H1 (cell line): ENCODE measurements at regions not wholly inside any gene's neighbourhood (a gene's known extent, or its start where the extent isn't known, plus 50 kb on each side); places are given as distances from the start of the nearest gene placed in this dataset.

Experiments used
- CHD1 ChIP-seq: IDR thresholded peaks from 2 replicates; pipeline ENCODE4 v1.6.1; 2012; ENCODE audit warnings: low read depth, low read length, improper control_type of control experiment
- CREB1 ChIP-seq: IDR thresholded peaks from 2 replicates; pipeline ENCODE4 v1.6.1; 2012; ENCODE audit warnings: inconsistent platforms
- EGR1 ChIP-seq: IDR thresholded peaks from 2 replicates; pipeline ENCODE4 v1.6.1; 2011; ENCODE audit warnings: low read depth, low read length, borderline replicate concordance
- GABPA ChIP-seq: IDR thresholded peaks from 2 replicates; pipeline ENCODE4 v1.6.1; 2011; ENCODE audit warnings: mild to moderate bottlenecking, low read length, moderate library complexity, borderline replicate concordance; ENCODE audit not compliant: insufficient read depth
- GTF2F1 ChIP-seq: IDR thresholded peaks from 2 replicates; pipeline ENCODE4 v1.6.1; 2012; ENCODE audit warnings: low read depth, low read length, improper control_type of control experiment, borderline replicate concordance
- KDM4A ChIP-seq: IDR thresholded peaks from one replicate; pipeline ENCODE4 v1.7.1; 2012; ENCODE audit warnings: low read depth, mild to moderate bottlenecking, moderate library complexity, low read length, inconsistent platforms; ENCODE audit not compliant: severe bottlenecking
- TEAD4 ChIP-seq: IDR thresholded peaks from 2 replicates; pipeline ENCODE4 v1.6.1; 2012; ENCODE audit warnings: low read depth, low read length, inconsistent platforms, mixed read lengths
- ZNF274 ChIP-seq: IDR thresholded peaks from 2 replicates; pipeline ENCODE4 v1.7.0; 2012; ENCODE audit warnings: low read length, borderline replicate concordance; ENCODE audit errors: extremely low read depth
- TF ChIP-seq, protein P1 (sequence below): fragments of 300-600 bp; sonication (generic); IDR thresholded peaks from 2 replicates; pipeline ENCODE4 v1.7.1; 2012; ENCODE audit warnings: low read length, moderate library complexity, mild to moderate bottlenecking, inconsistent platforms; ENCODE audit not compliant: insufficient replicate concordance
- TF ChIP-seq, protein P2 (sequence below), 3 experiments: IDR thresholded peaks; 1 replicate in 2 of 3; 2 replicates in 1 of 3; pipeline versions ENCODE4 v1.5.1 to v1.6.1; 2011; ENCODE audit warnings: low read length in 3 of 3, mild to moderate bottlenecking in 3 of 3, inconsistent platforms in 2 of 3, low read depth in 1 of 3, moderate library complexity in 1 of 3; ENCODE audit not compliant: insufficient read depth in 1 of 3; ENCODE audit errors: control extremely low read depth in 1 of 3

DNA sequence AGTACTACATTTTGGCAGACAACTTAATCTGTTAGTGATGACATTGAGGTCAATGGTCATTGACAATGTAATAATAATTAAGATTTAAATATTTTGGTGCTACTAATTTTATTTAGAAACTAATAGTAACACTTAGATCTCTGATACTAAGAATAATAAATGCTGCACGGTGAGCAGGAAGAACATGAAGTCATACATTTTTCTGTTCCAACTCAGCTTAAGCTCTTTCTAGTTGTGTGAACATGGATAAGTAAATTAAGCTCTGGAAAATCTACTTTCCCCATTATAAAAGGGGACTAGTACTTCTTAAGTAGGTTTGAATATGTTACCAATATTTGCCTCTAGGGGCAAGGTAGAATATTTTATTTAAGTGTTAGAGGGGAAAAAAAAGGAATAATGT, 65.9 kb upstream of the MEOX2 start (continued):
- TF ChIP-seq, protein P1, sequence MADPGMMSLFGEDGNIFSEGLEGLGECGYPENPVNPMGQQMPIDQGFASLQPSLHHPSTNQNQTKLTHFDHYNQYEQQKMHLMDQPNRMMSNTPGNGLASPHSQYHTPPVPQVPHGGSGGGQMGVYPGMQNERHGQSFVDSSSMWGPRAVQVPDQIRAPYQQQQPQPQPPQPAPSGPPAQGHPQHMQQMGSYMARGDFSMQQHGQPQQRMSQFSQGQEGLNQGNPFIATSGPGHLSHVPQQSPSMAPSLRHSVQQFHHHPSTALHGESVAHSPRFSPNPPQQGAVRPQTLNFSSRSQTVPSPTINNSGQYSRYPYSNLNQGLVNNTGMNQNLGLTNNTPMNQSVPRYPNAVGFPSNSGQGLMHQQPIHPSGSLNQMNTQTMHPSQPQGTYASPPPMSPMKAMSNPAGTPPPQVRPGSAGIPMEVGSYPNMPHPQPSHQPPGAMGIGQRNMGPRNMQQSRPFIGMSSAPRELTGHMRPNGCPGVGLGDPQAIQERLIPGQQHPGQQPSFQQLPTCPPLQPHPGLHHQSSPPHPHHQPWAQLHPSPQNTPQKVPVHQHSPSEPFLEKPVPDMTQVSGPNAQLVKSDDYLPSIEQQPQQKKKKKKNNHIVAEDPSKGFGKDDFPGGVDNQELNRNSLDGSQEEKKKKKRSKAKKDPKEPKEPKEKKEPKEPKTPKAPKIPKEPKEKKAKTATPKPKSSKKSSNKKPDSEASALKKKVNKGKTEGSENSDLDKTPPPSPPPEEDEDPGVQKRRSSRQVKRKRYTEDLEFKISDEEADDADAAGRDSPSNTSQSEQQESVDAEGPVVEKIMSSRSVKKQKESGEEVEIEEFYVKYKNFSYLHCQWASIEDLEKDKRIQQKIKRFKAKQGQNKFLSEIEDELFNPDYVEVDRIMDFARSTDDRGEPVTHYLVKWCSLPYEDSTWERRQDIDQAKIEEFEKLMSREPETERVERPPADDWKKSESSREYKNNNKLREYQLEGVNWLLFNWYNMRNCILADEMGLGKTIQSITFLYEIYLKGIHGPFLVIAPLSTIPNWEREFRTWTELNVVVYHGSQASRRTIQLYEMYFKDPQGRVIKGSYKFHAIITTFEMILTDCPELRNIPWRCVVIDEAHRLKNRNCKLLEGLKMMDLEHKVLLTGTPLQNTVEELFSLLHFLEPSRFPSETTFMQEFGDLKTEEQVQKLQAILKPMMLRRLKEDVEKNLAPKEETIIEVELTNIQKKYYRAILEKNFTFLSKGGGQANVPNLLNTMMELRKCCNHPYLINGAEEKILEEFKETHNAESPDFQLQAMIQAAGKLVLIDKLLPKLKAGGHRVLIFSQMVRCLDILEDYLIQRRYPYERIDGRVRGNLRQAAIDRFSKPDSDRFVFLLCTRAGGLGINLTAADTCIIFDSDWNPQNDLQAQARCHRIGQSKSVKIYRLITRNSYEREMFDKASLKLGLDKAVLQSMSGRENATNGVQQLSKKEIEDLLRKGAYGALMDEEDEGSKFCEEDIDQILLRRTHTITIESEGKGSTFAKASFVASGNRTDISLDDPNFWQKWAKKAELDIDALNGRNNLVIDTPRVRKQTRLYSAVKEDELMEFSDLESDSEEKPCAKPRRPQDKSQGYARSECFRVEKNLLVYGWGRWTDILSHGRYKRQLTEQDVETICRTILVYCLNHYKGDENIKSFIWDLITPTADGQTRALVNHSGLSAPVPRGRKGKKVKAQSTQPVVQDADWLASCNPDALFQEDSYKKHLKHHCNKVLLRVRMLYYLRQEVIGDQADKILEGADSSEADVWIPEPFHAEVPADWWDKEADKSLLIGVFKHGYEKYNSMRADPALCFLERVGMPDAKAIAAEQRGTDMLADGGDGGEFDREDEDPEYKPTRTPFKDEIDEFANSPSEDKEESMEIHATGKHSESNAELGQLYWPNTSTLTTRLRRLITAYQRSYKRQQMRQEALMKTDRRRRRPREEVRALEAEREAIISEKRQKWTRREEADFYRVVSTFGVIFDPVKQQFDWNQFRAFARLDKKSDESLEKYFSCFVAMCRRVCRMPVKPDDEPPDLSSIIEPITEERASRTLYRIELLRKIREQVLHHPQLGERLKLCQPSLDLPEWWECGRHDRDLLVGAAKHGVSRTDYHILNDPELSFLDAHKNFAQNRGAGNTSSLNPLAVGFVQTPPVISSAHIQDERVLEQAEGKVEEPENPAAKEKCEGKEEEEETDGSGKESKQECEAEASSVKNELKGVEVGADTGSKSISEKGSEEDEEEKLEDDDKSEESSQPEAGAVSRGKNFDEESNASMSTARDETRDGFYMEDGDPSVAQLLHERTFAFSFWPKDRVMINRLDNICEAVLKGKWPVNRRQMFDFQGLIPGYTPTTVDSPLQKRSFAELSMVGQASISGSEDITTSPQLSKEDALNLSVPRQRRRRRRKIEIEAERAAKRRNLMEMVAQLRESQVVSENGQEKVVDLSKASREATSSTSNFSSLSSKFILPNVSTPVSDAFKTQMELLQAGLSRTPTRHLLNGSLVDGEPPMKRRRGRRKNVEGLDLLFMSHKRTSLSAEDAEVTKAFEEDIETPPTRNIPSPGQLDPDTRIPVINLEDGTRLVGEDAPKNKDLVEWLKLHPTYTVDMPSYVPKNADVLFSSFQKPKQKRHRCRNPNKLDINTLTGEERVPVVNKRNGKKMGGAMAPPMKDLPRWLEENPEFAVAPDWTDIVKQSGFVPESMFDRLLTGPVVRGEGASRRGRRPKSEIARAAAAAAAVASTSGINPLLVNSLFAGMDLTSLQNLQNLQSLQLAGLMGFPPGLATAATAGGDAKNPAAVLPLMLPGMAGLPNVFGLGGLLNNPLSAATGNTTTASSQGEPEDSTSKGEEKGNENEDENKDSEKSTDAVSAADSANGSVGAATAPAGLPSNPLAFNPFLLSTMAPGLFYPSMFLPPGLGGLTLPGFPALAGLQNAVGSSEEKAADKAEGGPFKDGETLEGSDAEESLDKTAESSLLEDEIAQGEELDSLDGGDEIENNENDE: no peak
- TF ChIP-seq KDM4A: no peak
- TF ChIP-seq TEAD4: no peak
- TF ChIP-seq CREB1: no peak
- no peak for TF ChIP-seq ZNF274
- TF ChIP-seq CHD1: no peak
- no peak for TF ChIP-seq GTF2F1
- TF ChIP-seq GABPA: no peak
- TF ChIP-seq, protein P2, sequence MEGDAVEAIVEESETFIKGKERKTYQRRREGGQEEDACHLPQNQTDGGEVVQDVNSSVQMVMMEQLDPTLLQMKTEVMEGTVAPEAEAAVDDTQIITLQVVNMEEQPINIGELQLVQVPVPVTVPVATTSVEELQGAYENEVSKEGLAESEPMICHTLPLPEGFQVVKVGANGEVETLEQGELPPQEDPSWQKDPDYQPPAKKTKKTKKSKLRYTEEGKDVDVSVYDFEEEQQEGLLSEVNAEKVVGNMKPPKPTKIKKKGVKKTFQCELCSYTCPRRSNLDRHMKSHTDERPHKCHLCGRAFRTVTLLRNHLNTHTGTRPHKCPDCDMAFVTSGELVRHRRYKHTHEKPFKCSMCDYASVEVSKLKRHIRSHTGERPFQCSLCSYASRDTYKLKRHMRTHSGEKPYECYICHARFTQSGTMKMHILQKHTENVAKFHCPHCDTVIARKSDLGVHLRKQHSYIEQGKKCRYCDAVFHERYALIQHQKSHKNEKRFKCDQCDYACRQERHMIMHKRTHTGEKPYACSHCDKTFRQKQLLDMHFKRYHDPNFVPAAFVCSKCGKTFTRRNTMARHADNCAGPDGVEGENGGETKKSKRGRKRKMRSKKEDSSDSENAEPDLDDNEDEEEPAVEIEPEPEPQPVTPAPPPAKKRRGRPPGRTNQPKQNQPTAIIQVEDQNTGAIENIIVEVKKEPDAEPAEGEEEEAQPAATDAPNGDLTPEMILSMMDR (IDR thresholded peaks at IDR 0.05; ENCODE audit: control extremely low read depth in 1 of 3, insufficient read depth in 1 of 3, low read depth in 1 of 3, low read length in 3 of 3): no peak
- TF ChIP-seq EGR1: no peak
